GM19452 (cell line): ENCODE measurements at regions not wholly inside any gene's neighbourhood (a gene's known extent, or its start where the extent isn't known, plus 50 kb on each side); places are given as distances from the start of the nearest gene placed in this dataset.
"Not testable (repeated sequence)": the region's sequence is repeated elsewhere in the genome, so short reads cannot be mapped to it uniquely, and the experiment has no call there.

Source experiments
- ATAC-seq: cut with Tn5 transposase; IDR thresholded peaks from one replicate; pipeline ENCODE4 v1.9.1; 2021; ENCODE audit not compliant: unreplicated experiment

DNA sequence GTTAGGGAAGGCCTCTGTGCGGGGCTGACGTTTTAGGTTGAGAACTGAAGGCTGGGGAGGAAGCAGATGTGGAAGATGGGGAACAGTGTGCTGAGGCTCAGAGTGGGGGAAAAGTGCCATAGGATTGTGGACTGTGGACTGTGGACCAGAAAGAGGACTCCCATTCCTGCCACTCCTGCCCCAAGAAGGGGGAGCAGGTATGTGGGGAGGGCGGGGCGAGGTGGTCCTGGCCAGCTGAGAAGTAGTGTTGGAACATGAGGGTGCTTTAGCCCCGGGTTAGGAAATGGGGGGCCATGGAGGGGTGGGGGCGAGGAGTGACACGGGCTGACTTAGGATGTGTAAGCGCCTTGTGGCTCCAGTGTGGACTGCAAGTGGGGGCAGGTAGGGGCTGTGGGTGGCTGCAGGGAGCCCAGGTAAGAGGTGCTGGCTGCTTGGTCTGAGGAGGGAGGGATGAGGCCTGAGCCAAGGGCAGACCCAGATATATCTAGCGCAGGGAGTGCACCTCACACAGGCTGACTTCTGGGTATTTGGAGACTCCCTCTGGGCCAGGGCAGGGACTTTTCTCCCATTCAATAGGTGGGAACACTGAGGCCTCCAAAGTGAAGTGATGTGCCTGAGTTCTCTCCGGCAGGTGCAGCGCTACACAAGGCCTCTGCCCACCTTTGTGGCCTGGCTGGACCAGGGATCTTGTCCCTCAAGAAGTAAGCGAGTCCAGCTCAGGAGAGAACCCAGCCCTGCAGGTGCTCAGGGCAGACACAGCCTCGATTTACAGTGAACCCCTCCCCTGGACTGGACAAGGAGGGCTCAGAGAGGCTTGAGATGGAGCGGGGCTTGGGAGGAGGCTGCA is 76.6 kb upstream of the TOX2 start:
- ATAC-seq: no peak

DNA sequence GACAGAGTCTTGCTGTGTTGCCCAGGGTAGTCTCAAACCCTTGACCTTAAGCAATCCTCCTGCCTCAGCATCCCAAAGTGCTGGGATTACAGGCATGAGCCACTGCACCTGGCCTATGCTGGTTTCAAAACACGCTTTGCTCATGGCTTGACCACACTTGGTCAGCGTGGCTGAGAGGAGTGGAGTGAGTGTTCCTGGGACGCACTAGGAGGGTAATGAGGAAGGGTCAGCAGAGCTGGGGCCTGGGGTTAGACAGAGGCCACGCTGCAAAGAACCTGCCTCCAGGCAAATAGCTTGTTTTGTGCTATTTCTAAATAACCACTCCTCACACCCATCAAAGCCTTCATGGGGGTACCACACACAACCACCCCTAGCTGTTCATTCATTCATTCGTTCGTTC is 77.9 kb upstream of the TOX2 start:
- ATAC-seq: no peak

DNA sequence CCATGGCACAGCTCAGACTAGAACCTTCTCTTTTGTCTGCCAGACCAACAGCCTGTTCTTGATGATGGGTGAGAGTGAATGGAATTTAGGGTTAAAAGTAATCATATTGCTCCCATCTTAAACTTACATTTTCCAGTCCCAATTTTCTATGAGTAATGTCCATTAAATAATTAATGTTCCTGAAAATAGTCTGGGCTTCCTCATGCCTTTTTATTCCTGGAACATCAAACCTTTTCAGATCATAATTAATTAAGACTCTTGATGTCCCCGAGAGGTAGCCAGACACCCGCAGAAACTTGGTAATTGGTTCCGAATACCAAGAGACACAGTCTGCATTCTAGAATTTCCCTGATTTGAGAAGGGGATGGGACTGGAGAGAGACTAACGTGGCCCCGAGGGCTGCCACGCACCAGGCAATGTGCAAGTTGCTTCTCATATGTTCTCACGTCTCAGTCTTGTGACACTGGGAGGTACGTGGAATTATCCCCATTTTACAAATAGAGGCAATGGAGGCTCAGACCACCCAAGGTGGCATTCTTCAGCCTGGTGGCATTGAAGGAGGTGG is 78.6 kb upstream of the TOX2 start:
- no peak for ATAC-seq

DNA sequence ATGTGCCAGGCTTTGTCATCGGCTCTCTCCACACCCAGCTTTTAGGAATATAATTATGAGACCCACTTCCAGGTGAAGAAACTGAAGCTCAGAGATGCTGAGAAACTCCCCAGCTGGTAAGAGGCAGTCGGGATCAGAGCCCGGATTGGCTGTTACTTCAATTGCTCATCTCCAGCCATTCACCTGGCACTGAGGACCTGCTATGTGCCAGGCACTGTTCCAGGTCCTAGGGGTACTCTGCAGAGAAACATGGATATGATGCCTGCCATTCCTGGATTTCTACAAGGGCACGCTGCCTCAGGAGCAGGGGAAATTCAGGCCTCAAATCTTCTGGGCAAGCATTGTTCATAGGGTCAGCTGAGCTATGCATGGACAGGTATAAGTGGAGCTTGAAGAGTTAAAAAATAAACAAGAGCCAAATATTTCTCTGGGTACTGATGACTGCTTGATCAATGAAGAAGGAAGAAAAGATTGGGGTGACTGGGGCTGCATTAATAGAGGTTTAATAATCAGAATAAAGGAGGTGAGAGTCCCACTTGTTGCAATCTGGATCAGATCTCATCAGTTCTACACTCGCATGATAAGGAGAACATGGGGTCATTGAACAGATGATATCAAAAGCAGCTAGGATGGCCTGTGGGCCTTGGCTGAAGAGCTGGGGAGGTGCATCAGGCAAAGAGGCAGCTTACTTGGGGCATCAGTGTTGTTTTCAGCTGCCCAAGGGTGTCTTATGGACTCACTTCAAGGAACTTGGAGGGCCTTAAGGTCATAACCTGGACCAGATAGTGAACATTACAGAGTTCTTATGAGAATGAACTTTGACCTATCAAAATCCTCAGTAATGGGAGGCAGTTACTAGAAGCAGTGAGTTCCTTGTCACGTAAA is 80.9 kb upstream of the TOX2 start:
- ATAC-seq: no peak

DNA sequence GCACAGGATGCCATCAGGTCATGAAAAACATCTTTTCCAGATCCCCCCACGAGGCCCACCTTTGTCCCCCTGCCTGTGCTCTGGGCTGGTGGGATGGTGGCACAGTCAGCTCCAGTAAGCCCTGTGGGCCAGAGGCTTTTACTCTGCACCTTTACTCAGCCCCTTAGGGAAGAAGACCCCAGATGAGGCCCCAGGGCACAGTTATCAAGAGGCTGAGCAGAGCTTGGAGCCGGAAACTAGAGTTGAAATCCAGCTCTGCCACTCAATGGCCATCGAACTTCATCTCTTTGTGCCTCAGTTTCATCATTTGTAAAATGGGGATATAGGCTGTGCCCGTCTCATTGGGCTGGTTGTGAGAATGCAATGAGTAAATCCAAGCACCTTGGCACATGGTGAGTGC is 81.7 kb upstream of the TOX2 start:
- ATAC-seq: no peak

DNA sequence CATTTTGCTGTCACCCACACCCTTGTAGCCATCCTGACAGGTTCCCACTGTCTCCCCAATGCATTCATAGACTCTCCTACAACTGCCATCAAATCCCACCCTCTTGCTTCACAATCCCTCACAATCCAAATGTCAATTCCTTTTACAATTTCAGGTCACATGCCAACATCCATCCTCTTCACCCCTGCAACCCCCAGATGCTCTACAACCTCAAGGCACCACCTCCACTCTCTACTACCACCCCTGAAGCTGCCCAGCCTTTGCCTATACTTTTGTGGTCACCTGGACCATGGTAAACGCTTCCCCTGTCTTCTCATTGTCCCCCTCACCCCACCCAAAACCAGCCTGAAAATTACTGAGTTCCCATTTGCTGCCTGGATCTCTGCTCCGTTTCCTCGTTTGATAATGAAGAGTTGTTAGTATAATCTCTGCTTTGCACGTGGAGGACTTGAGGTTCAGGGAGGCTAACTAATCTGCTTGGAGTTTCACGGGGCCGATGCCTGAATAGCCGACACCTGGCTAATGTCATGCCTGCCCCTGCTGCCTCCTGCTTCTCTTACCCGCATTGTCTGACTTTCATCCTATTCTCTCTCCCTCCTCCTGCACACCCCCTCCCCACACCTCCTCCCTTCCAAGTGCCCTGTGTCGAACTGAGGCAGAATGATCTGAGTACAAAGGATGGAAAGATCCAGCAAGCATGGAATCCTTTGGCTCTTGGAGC is 82.4 kb upstream of the TOX2 start:
- no peak for ATAC-seq

DNA sequence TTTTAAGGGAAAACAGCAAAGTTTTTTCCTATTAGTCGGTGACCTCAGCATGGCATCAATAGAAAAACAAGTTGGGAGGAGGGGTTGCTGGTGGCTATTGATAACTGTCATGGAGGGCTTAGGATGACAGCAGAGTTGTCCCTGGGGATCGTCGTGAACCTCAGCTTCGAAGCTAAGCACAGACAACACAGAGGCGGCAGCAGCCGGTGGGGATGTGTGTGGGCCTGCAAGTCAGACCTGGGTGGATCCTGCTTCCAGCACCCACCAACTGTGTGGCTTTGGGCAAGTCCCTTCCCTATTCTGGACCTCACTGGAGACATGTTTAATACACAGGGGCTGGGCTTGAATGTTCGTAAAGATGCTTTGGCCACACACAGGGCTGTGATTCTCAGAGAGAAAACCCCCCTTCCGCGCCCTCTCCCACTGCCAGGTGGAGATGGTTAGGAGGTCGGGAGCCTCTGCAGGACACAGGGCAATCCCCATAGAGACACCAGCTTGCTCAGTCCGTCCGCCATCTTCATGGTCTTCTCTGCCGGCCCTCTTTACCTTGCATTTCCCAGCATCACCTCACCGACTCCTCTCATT is 83.1 kb upstream of the TOX2 start:
- no peak for ATAC-seq

DNA sequence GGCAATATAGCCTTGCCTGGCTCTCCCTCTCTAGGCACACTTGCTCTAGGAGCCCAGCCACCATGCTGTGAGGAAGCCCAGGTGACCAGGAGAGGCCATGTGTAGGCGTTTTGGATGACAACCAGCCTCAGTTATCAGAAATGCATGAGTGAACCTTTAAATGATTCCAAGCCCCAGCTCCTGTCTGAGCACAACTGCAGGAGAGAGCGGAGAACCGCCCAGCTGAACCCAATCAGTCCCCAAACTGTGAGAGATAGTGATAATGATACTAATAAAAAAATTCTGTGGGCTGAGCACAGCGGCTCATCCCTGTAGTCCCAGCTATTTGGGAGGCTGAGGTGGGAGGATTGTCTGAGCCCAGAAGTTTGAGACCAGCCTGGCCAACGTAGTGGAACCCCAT is 83.8 kb upstream of the TOX2 start:
- ATAC-seq: no peak

DNA sequence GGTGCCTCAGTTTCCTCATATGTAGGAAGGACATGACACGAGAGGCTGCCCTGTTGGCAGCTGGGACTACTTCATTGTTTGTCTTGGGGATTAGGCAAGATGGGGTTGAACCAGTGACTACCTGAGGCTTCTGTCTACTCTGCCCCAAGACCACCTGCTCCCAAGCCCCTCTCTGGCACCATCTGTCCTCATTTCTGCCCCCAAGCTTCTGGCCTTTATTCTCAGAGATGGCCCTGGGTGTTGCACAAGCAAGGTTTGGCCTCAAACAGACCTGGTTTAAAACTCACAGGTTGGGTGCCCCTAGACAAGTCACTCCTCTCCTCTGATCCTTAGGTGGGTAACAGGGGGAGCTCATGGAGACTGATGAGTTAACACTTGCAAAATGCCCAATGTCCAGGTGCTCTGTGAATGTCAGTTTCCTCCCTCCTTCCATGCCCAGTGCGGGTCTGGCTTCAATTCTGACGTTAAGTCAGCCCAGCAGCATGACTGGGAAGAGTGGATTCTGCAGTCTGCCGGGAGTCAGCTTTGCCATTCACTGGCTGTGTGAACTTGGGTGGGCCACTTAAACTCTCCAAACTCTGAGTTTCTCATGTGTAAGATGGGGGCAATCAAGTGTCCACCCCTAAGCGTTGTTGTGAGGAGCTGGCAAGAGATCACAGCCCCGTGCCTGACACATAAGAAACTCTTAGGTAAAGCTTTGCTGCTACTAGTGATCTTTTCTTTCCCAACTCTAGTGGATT is 84.5 kb upstream of the TOX2 start:
- ATAC-seq: no peak

DNA sequence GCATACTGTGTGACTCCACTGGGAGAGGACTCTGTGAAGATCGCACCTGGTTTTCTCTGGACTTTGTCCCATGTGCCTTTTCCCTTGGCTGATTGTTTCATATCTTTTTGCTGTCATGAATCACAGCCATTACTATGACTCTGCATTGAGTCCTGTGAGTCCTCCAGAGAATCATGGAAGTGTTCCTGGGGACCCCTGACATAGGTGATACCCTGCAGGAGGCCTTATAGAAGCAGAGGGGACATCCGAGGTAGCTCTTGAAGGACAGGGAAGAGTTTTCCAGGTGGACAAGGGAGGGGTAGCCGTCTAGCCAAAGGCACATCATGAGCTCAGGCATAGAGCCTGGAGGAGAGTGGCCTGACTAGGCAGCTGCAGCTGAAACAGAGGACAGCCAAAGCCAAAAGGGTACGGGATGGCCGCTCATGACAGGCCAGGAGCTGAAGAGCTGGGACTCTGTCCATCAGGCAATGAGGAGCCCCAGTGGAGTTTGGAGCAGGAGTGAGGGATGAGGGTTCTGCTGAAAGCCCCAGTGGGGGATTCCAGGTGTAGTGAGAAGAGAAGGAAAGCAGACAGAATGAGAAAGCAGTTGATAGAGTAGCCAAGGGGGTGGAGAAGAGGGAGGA is 86.6 kb upstream of the TOX2 start:
- no peak for ATAC-seq

DNA sequence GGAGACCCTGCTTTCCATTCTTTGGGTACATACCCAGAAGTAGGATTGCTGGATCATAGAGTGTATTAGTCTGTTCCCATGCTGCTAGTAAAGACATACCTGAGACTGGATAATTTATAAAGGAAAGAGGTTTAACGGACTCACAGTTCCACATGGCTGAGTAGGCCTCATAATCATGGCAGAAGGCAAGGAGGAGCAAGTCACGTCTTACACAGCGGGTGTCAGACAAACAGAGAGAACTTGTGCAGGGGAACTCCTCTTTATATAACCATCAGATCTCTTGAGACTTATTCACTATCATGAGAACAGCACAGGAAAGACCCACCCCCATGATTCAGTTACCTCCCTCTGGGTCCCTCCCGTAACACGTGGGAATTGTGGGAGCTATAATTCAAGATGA is 87.7 kb upstream of the TOX2 start:
- ATAC-seq: not testable (repeated sequence)

DNA sequence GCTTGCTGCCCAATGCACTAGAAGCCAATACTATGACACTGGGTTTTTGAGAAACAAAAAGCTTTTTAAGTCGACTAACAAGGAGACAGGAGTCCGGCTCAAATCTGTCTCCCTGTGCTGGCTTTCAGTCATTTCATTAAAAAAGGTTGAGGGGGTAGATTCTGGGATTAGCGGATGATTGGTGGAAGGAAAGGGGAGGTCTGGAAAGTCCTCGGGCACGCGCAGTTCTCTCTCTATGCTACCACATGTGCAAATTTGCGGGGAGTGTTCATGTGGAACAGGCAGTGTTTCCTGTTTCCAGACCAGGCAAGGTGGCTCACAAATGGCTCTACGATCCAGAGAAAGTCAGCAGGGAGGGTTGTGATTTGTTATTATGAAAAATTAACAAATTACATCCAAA is 89.1 kb upstream of the TOX2 start:
- ATAC-seq: no peak

DNA sequence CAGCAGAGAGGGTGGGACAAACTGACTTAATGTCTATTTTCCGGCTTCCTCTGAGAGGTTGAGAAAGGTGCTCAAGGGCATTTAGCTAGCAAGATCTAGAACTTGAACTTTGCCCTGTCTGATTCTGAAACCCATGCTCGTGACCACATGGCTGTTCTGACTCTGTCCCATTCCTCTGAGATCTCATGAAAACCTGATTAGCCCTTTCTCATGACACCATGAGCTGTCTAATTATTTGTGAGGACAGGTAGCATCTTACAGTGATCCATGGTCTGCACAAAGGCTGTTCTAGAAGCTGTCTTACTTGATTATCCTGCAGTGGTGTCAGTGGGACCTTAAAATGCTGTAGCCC is 89.6 kb upstream of the TOX2 start:
- no peak for ATAC-seq

DNA sequence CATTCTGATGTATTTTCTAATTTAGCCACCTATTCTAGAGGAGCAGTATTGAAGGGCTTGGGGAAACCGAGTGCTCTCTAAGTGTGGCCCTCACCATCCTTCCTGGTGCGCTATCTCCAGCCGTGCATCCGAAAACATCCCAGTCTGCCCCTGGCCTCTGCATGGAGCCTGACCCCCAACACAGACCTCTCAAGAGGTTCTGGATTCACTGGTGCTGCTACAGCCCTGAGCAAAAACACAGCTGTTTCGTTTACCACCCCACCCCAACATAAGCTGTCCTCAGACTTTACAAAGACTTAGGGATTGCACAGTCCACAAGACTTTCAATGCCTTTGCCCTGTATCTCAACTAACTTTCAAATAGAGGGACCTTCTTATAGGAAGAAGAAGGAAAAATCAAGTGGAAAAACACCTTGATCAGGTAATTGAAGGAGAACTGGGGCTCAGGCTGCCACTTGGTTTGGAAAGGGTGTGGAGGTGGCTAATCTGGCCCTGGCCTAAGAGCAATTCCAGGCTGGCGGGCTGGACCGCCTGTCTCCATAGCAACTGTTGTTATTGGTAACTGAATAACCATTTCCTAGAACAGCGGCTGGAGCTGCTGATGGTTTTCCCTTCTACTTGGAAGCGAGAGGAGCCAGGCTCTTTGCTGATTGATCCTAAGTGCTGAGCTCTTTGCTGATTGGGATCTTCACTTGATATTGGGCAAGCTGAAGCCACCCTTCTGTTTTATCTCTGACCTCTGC is 90.2 kb upstream of the TOX2 start:
- no peak for ATAC-seq

DNA sequence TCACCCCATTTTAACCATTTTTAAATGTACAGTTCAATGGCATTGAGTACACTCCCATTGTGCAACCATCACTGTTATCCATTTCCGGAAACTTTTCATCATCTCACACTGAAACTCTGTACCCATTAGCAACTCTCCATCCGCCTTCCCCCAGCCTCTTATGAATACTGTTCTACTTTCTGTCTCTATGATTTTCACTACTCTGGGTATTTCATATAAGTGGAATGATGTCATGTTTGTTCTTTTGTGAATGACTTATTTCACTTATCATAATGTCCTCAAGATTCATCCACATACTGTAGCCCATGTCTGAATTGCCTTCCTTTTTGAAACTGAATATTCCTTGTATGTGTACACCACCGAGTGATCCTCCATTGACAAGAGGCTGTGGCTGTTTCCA is 92.9 kb upstream of the TOX2 start:
- no peak for ATAC-seq

DNA sequence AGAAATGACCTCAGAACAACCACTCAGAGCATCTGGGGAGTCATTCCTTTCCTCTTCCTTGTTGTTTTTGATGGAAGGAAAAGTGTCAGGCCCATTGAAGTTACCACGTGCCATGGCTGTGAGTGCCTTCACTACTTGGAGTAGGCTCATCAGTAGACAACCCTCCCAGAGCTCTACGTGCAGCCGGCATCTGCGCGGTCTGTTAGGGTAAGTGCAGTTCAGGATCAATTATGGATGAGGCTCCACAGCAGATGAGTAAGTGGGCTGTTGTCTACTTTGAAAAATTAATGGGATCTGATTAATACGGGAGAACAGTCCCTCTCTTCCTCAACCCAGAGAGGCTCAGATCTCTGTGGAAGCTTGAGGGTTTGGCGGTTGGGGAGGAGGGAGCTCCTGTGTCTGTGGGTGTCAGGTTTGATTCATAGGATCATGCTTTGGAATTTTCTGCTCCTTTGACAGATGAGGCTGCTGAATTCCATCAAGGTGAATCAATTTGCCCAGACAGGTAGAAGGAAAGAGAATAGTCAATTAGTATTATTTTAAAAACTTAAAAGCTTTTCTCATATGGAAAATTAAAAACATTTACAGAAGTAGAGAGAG is 93.8 kb upstream of the TOX2 start:
- ATAC-seq: no peak

DNA sequence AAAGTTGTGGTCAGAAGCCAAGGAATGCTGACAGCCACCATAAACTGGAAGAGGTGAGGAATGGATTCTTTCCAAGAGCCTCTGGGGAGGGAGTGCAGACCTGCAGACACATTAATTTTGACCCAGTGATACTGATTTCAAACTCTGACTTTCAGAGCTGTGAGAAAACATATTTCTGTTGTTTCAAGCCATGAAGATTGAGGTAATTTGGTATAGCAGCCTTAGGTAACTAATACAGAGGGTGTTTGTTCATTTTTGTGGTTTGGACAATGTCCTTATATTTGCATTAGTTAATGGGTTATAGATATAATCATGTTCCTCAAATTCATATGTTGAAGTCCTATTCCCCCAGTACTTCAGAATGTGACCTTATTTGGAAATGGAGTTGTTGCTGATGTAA is 85.4 kb upstream of the GTSF1L start:
- ATAC-seq: no peak

DNA sequence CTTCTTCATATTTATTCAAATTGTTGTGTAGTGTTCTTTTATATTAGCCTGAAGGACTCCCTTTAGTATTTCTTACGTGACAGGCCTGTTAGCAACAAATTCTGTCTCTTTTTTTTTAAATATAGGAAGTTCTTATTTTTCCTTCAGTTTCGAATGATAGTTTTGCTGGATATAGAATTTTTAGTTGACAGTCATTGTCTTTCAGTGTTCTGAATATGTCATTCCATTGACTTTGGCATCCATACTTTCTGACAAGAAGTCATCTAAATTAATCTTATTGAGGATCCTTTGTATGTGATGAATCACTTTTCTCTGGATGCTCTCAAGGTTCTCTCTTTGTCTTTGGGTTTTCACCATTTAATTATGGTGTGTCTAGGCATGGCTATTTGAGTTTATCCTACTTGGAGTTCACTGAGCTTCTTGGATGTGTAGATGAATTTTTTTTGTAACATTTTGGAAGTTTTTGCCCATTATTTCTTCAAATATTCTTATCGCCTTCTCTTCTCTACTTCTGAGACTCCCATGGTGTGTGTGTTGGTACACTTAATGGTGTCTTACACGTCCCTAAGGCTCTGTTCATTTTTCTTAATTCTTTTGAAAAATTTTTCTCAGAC is 82.5 kb upstream of the GTSF1L start:
- no peak for ATAC-seq
